Prostate gland (tissue), 2 donors: ENCODE measurements at regions not wholly inside any gene's neighbourhood (a gene's known extent, or its start where the extent isn't known, plus 50 kb on each side); places are given as distances from the start of the nearest gene placed in this dataset.

Source experiments
- CTCF ChIP-seq, 4 experiments: fragments of 200-600 bp in 2 of 4; fragments of 450-650 bp in 2 of 4; sonication (generic) in 2 of 4; IDR thresholded peaks; 1 replicate in 3 of 4; 2 replicates in 1 of 4; pipeline ENCODE4 v1.5.1; 2016 to 2019; ENCODE audit warnings: antibody characterized with exemption in 4 of 4, mild to moderate bottlenecking in 2 of 4, moderate library complexity in 2 of 4
- POLR2A ChIP-seq: fragments of 450-650 bp; IDR thresholded peaks from one replicate; pipeline ENCODE4 v1.6.1; 2016; ENCODE audit warnings: antibody characterized with exemption, mild to moderate bottlenecking
- POLR2AphosphoS5 ChIP-seq: sonication (generic); formaldehyde crosslinking; IDR thresholded peaks from one replicate; pipeline ENCODE4 v1.6.1; 2017; ENCODE audit warnings: antibody characterized with exemption

- no peak for TF ChIP-seq POLR2AphosphoS5
- no peak for TF ChIP-seq CTCF (IDR thresholded peaks at IDR 0.05)
- no peak for TF ChIP-seq POLR2A
Measured at GRCh38 chr5:143614831-143615230, 197.1 kb upstream of the HMHB1 start.
